ENCODE measurements at regions not wholly inside any gene's neighbourhood (a gene's known extent, or its start where the extent isn't known, plus 50 kb on each side); places are given as distances from the start of the nearest gene placed in this dataset.
"Not testable (repeated sequence)": the region's sequence is repeated elsewhere in the genome, so short reads cannot be mapped to it uniquely, and the experiment has no call there.

DNA sequence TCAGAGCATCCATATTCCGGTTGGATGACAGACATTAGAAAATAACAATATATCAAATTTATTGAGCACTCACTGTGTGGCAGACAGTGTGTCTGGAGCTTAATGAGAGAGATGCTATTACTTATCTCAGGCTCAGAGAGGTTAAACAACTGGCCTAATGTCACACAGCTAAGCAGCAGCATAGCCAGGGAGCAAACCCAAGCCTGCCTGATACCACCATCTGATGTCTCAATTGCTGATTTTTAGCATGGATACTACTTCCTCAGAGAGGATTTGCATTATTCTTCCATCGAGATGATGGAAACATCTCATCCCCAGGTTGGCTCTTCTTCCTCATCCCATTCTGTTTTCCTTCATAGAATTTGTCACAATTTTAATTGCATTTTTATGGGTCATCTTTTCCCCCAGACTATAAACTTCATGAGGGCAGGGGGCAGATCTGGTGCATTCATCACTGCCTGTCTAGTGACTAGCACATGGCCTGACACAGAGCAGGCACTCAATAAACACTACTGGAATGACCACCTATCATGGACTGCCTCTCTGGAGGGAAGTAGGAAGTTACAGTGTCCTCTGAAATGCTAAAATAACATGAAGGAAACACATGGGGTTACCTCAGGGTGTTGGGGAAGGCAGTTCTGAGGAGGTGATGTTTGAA is 344.8 kb upstream of the CCL2 start:
- no peak for DNase-seq

GRCh38 chr17:33914125-33914524 is 341.0 kb upstream of the CCL2 start:
- no peak for DNase-seq

DNA sequence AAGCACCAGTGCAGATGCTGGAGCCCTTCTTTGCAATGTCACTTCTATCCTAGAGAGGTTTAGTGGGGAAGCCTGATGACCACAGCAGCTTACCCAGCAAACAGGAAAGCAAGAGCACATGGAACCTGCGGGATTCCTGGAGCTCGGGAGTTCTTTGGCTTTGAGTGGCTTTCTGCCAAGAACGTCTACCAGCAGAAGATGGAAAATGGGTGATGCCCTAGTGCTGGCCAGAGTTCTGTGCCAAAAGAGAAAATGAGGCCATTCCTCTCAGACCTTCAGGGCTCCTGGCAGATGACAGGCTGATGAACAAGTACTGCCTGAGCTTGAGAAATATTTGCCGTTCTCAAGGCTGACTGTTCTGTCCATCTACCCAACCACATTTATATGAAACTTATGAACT is 332.1 kb upstream of the CCL2 start:
- DNase-seq = no peak

GRCh38 chr17:33924104-33924503 is 331.0 kb upstream of the CCL2 start:
- no peak for DNase-seq

- DNase-seq = no peak
Observed at GRCh38 chr17:33925649-33926048, 329.4 kb upstream of the CCL2 start.

DNA sequence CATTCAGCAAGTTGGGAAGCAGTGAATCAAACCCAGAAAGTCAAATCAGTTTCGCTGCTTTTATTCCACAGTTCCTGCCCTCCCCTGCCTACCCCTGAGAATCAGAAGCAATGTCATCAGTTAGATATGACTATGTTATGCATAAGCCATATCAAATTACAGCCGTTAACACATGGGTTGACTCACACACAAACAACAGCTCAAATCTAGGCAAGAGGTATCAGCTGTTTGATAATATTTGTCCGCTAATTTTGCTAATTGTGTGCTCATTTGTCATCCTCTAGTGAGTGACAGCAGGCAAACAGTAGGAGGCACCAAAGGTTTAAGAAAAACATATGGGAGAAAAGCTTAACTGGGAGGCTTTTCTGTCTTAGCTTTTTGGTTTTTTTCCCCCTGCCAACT is 327.4 kb upstream of the CCL2 start:
- no peak for DNase-seq

DNA sequence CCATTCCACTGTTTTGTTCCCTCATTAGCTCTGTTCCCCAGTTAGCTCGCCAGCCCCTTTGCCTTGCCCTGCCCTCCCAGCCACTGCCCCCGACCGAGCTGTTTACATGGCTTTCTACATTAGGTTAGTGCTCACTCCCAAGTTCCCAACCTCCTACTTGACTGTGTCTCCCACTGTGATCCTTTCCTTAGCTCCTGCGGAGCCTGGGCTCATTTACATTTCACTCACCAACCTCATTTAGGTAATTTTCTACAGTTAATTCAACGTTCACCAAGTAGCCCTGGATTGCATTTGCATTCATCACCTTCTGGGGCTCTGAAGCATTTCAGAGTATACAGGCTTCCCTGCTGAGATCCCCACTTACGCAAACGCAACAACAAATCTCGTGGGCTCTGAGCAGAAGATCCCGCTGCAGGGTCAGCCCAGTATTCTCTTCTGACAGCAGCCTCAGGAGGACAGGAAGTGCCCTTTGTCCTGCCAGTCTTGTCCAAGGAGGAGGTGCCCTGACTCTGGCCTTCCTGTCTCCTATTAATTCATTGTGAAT is 325.8 kb upstream of the CCL2 start:
- no peak for DNase-seq

GRCh38 chr17:33931148-33931814 is 323.8 kb upstream of the CCL2 start:
- DNase-seq = not testable (repeated sequence)

DNA sequence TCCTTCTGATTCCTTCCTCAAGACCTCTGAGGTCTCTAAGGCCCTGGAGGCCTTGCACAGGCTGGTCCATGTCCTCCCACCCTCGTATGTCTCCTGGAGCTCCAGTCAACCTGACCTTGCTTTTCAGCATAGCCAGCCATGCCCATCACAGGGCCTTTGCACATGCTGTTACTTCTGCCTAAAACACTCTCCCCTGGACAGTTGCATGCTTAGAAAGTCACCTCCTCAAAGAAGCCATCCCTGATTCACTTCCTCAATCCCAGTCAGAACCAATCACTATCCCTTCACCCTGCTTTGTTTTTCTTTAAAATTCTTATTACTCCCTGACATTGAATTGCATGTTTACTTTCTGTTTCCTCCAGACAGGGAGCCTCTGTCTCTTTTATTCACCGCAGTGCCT is 322.1 kb upstream of the CCL2 start:
- DNase-seq = no peak

GRCh38 chr17:33933576-33933975 is 321.5 kb upstream of the CCL2 start:
- DNase-seq = no peak

DNA sequence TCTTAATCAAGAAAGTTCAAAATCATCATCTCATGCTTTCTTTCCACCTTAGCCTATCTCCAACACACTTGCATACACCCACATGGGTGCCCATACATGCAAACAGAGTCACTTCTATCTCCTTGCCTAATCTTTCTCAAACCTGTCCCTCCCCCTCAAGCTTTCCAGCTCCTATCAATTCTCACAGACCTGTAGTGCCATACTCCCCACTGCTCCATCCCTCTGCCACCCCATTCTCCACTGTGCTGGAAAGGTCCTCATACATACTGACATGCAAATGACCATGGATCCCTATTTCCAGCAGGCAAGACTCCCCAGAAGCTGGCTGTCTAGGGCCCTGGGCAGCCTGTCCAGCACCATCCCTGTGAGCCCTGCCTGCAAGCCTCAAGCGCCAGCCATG is 320.4 kb upstream of the CCL2 start:
- DNase-seq = no peak

- DNase-seq = no peak
Observed at GRCh38 chr17:33935822-33936221, 319.3 kb upstream of the CCL2 start.

GRCh38 chr17:33936764-33937163 is 318.3 kb upstream of the CCL2 start:
- DNase-seq = no peak

- no peak for DNase-seq
Observed at GRCh38 chr17:33939959-33940358, 315.1 kb upstream of the CCL2 start.

GRCh38 chr17:33940769-33941370 is 314.2 kb upstream of the CCL2 start:
- no peak for DNase-seq

GRCh38 chr17:33941744-33942143 is 313.3 kb upstream of the CCL2 start:
- no peak for DNase-seq

GRCh38 chr17:33942414-33942813 is 312.7 kb upstream of the CCL2 start:
- no peak for DNase-seq

- DNase-seq = no peak
Observed at GRCh38 chr17:33944412-33944811, 310.7 kb upstream of the CCL2 start.

GRCh38 chr17:33944826-33945225 is 310.3 kb upstream of the CCL2 start:
- no peak for DNase-seq

DNA sequence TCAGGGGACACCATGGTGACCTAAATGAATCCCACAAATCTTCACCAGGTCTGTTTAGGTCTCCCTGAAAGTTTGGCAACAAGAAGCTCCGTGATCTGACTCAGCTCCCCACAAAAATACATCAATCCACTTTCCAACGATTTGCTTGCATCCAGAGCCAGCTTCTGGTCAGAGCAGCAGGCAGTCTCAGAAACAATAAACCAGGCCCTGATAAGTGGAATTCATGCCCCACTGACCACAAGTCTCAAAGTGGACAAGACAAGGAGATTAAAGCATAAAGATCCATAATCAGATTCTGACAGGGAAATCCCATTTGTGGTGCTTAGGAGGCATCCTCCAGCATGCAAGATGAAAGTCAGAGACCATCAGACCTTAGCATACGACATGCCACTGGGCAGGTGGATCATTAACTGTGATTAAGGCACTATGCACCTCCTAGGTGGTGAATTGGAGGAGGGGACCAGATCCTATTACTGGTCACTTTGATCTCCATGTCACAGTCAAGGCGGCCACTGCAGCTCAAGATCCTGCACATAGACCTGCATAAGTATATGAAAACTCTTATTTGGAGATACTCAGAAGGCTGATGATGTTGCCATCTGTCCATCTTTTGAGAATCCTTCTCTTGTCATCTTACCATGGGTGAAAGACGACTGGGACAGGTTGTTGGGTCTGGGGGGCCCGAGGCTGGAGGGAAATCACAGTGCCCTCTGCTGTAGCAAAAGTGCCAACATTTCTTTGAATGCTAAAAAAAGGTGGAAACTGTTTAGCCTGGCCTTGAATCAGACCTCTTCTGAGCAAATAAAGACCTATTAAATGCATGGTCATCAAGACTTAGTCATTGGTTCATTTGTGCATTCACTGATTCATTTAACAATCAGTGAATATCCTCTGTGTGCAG is 309.2 kb upstream of the CCL2 start:
- no peak for DNase-seq

DNA sequence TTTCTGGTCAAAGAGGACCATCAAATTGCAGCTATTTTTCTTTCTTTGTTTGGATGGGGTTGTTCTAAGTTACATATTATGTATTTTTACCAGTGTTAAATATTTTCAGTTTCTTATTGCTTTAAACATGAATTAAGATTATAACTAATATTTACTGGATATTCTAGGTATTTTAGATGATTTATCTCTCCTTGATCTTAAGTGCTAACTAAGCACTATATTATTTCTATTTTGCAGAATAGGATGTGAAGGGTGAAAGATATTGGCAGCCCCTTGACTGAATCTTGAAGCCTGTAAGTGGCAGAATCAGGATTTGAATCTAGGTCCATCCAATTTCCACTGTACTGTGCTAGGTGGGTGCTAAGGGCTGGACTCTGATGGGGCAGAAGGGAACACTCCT is 307.3 kb upstream of the CCL2 start:
- DNase-seq = no peak

DNA sequence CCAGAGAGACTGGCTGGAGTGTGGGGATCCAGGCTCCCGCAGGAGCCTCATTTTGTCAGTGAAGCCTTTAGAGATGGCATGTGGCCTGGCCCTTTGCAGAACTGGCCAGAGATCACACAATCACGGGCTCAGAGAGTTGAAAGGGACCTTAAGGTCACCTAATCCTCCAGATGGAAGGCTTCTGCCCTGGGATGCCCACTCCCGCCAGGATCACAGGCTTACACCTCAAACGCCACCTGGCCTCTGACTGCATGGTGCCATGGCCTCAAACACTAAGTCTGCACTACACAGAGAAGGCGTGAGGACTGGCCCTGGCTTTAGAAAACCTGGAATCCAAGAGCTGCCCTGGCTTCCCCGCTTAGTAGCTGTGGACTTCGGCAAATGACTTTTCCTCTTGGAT is 306.8 kb upstream of the CCL2 start:
- DNase-seq = no peak

DNA sequence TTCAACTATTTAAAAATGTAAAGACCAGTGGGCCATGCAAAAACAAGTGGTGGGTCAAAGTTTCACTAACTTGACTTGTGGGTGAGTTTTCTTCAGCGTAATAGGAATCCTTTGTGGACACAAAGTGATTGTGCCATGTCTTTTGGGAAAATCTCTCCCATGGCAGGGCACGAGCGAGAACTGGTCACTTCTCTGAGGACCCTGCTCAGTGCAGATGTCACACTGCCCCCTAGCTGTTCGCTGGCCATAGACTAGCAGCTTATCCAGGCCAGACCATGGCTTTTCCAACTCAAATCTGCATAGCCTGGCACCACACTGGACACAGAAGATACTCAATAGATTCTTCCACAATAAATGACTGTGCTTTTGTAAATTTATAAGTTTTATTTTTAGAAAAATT is 306.0 kb upstream of the CCL2 start:
- DNase-seq = no peak
